Medulla oblongata (tissue), 1 donor: ENCODE measurements at regions not wholly inside any gene's neighbourhood (a gene's known extent, or its start where the extent isn't known, plus 50 kb on each side); places are given as distances from the start of the nearest gene placed in this dataset.
A peak's percentile ranks its signal among the peaks of the same experiment; 100 is the strongest.
"Not testable (repeated sequence)": the region's sequence is repeated elsewhere in the genome, so short reads cannot be mapped to it uniquely, and the experiment has no call there.

Source experiments
- DNase-seq: peaks from one replicate; pipeline ENCODE4 v3.0.0-alpha.2; 2015; ENCODE audit errors: extremely low spot score

GRCh38 chr14:30158299-30158698 is 230.7 kb upstream of the PRKD1 start:
- DNase-seq, result no peak

- no peak for DNase-seq
Measured at GRCh38 chr14:30159374-30159773, 231.7 kb upstream of the PRKD1 start.

- DNase-seq, result no peak
Measured at GRCh38 chr14:30160608-30161007, 233.0 kb upstream of the PRKD1 start.

GRCh38 chr14:30162066-30162465 is 234.4 kb upstream of the PRKD1 start:
- no peak for DNase-seq

GRCh38 chr14:30165255-30165654 is 237.6 kb upstream of the PRKD1 start:
- no peak for DNase-seq

- no peak for DNase-seq
Measured at GRCh38 chr14:30177781-30178180, 250.1 kb upstream of the PRKD1 start.

GRCh38 chr14:30179381-30180130 is 251.9 kb upstream of the PRKD1 start:
- no peak for DNase-seq

GRCh38 chr14:30180219-30180618 is 252.6 kb upstream of the PRKD1 start:
- no peak for DNase-seq

GRCh38 chr14:30185832-30186231 is 258.2 kb upstream of the PRKD1 start:
- no peak for DNase-seq

- DNase-seq, result no peak
Measured at GRCh38 chr14:30191639-30192279, 264.1 kb upstream of the PRKD1 start.

GRCh38 chr14:30193101-30193500 is 265.5 kb upstream of the PRKD1 start:
- DNase-seq, result no peak

GRCh38 chr14:30193845-30194501 is 266.3 kb upstream of the PRKD1 start:
- no peak for DNase-seq

- DNase-seq, result no peak
Measured at GRCh38 chr14:30194741-30195148, 267.1 kb upstream of the PRKD1 start.

- peak; percentile 21 for DNase-seq
Measured at GRCh38 chr14:30195941-30196340, 268.3 kb upstream of the PRKD1 start.

GRCh38 chr14:30196861-30197260 is 269.2 kb upstream of the PRKD1 start:
- no peak for DNase-seq

GRCh38 chr14:30198720-30199119 is 271.1 kb upstream of the PRKD1 start:
- DNase-seq, result not testable (repeated sequence)

- DNase-seq, result no peak
Measured at GRCh38 chr14:30204431-30204980, 276.9 kb upstream of the PRKD1 start.

- no peak for DNase-seq
Measured at GRCh38 chr14:30209136-30209535, 281.5 kb upstream of the PRKD1 start.

GRCh38 chr14:30210630-30211029 is 283.0 kb upstream of the PRKD1 start:
- DNase-seq, result no peak

GRCh38 chr14:30211326-30211725 is 283.7 kb upstream of the PRKD1 start:
- DNase-seq, result no peak

GRCh38 chr14:30214014-30214413 is 286.4 kb upstream of the PRKD1 start:
- DNase-seq, result no peak

GRCh38 chr14:30214461-30215090 is 286.9 kb upstream of the PRKD1 start:
- DNase-seq, result peak; percentile 81
